CD8-positive, alpha-beta memory T cell (primary cell): ENCODE measurements at regions not wholly inside any gene's neighbourhood (a gene's known extent, or its start where the extent isn't known, plus 50 kb on each side); places are given as distances from the start of the nearest gene placed in this dataset.

ENCODE experiments used
- CTCF ChIA-PET: fragments of 350-600 bp; sonication (Branson Sonifier 250); formaldehyde crosslinking; loops from one replicate; lab custom pipeline; 2021; ENCODE audit warnings: antibody characterized with exemption; lab: Charles Lee
- POLR2A ChIA-PET: fragments of 350-600 bp; sonication (Branson Sonifier 250); formaldehyde crosslinking; loops from one replicate; lab custom pipeline; 2021; ENCODE audit warnings: antibody characterized with exemption; lab: Charles Lee
- DNase-seq, 5 donors: peaks; one replicate each; pipeline versions ENCODE4 v3.0.0 to v3.0.0-alpha.2; 2020 to 2022; ENCODE audit warnings: mixed read lengths in 1 of 5
- H3K27ac ChIP-seq: one replicate; pipeline ENCODE4 v1.7.0; 2013; ENCODE audit warnings: low read depth, mild to moderate bottlenecking, low read length, moderate library complexity
- H3K27me3 ChIP-seq: 2 replicates; pipeline ENCODE4 v1.7.0; 2013; ENCODE audit warnings: low read length, mild to moderate bottlenecking; ENCODE audit not compliant: insufficient read depth, poor library complexity, severe bottlenecking
- H3K36me3 ChIP-seq: 2 replicates; pipeline ENCODE4 v1.7.0; 2013; ENCODE audit warnings: mild to moderate bottlenecking, low read length, moderate library complexity; ENCODE audit not compliant: insufficient read depth
- H3K4me1 ChIP-seq: 2 replicates; pipeline ENCODE4 v1.7.0; 2013; ENCODE audit warnings: mild to moderate bottlenecking, low read length, moderate library complexity; ENCODE audit not compliant: insufficient read depth
- H3K4me3 ChIP-seq: 2 replicates; pipeline ENCODE4 v1.7.0; 2013; ENCODE audit warnings: mild to moderate bottlenecking, low read length
- H3K9me3 ChIP-seq: 2 replicates; pipeline ENCODE4 v1.7.0; 2013; ENCODE audit warnings: mild to moderate bottlenecking, low read length
- H3K27ac Mint-ChIP-seq, 8 donors: one replicate each; pipeline ENCODE4 v1.8.0; 2020 to 2021; ENCODE audit warnings: mixed read lengths in 8 of 8, mild to moderate bottlenecking in 6 of 8, inconsistent platforms in 3 of 8, moderate library complexity in 3 of 8
- H3K27me3 Mint-ChIP-seq, 2 donors: one replicate each; pipeline ENCODE4 v1.8.0; 2020 to 2021; ENCODE audit warnings: mixed read lengths in 2 of 2, mild to moderate bottlenecking in 1 of 2, moderate library complexity in 1 of 2
- H3K36me3 Mint-ChIP-seq, 3 donors: one replicate each; pipeline ENCODE4 v1.8.0; 2020 to 2021; ENCODE audit warnings: mixed read lengths in 3 of 3, inconsistent platforms in 1 of 3, mild to moderate bottlenecking in 1 of 3
- H3K4me1 Mint-ChIP-seq, 3 donors: one replicate each; pipeline ENCODE4 v1.8.0; 2020 to 2021; ENCODE audit warnings: mixed read lengths in 3 of 3, inconsistent platforms in 1 of 3, mild to moderate bottlenecking in 1 of 3
- H3K4me3 Mint-ChIP-seq, 7 donors: one replicate each; pipeline ENCODE4 v1.8.0; 2020 to 2021; ENCODE audit warnings: mixed read lengths in 7 of 7, mild to moderate bottlenecking in 6 of 7, moderate library complexity in 4 of 7, inconsistent platforms in 2 of 7
- H3K9me3 Mint-ChIP-seq, 5 donors: one replicate each; pipeline ENCODE4 v1.8.0; 2020 to 2022; ENCODE audit warnings: mixed read lengths in 5 of 5, mild to moderate bottlenecking in 3 of 5, moderate library complexity in 2 of 5, inconsistent platforms in 1 of 5

DNA sequence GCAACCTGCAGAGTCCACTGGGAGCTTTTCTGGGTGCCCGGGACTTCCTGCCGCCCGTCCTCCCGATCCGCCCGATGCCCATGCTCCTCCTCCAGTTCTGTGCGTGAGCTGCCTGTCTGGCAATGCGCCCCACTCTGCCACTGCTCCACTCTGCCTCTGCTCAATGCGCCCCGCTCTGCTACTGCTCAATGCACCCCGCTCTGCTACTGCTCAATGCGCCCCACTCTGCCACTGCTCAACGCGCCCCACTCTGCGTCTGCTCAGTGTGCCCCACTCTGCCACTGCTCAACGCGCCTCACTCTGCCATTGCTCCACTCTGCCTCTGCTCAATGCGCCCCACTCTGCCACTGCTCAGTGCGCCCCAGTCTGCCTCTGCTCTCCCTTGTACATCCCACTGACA is 436.0 kb downstream of the NR2F1-AS1 start:
- Histone ChIP-seq H3K27ac (no peak overlapping the region), H3K36me3 (no peaks in the 10 kb centered on the region), H3K27me3 (no peaks in the 10 kb centered on the region), H3K9me3 (no peaks in the 10 kb centered on the region), H3K4me3 (no peak overlapping the region), H3K4me1 (no peaks in the 10 kb centered on the region)
- no peaks in the 10 kb centered on the region for H3K27me3 Mint-ChIP-seq
- H3K4me3 Mint-ChIP-seq: no peak overlapping the region
- H3K9me3 Mint-ChIP-seq: peaks cover 0 to 8% (median 2%) of the 10 kb centered on the region in 5 donors
- CTCF ChIA-PET: no interaction called here
- no peaks in the 10 kb centered on the region for H3K4me1 Mint-ChIP-seq
- POLR2A ChIA-PET: no interaction called here
- no peak overlapping the region for H3K27ac Mint-ChIP-seq
- no peak for DNase-seq
- H3K36me3 Mint-ChIP-seq: no peaks in the 10 kb centered on the region

DNA sequence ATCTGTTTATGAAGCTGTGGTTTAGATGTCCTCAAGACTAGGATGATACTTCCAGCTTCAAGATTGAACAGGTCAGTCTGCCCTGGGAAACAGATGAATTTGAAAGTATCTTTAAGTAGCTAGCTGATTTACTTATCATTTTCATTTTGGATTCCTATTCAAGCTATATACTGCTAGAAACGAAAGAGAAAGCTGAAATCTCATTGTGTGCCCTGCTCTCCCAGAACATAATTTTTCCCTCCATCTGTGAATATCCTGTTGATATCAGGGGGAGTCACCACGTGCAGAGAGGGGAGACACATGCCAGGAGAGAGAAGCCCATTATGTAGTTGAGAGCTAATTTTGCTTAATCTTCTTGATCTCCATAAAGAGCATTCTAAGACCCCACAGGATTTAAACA is 439.1 kb downstream of the NR2F1-AS1 start:
- Histone ChIP-seq H3K4me1 (no peaks in the 10 kb centered on the region), H3K9me3 (no peaks in the 10 kb centered on the region), H3K27ac (no peak overlapping the region), H3K36me3 (no peaks in the 10 kb centered on the region), H3K27me3 (no peaks in the 10 kb centered on the region), H3K4me3 (no peak overlapping the region)
- H3K27ac Mint-ChIP-seq: no peak overlapping the region
- DNase-seq: no peak
- H3K27me3 Mint-ChIP-seq: no peaks in the 10 kb centered on the region
- H3K4me3 Mint-ChIP-seq: no peak overlapping the region
- H3K9me3 Mint-ChIP-seq: peaks cover 2 to 8% (median 2%) of the 10 kb centered on the region in 5 donors
- H3K36me3 Mint-ChIP-seq: no peaks in the 10 kb centered on the region
- ChIA-PET POLR2A (no interaction called here), CTCF (no interaction called here)
- H3K4me1 Mint-ChIP-seq: no peaks in the 10 kb centered on the region

- Mint-ChIP-seq H3K4me3 (peak overlapping the region in 1 of 7 donors; percentile 0), H3K27ac (no peak overlapping the region), H3K36me3 (no peaks in the 10 kb centered on the region), H3K27me3 (peaks cover 0 to 1% of the 10 kb centered on the region in 2 donors), H3K9me3 (no peaks in the 10 kb centered on the region), H3K4me1 (no peaks in the 10 kb centered on the region)
- H3K4me1 ChIP-seq: no peaks in the 10 kb centered on the region
- H3K9me3 ChIP-seq: no peaks in the 10 kb centered on the region
- no peak overlapping the region for H3K27ac ChIP-seq
- no peak for DNase-seq
- ChIA-PET POLR2A (no interaction called here), CTCF (no interaction called here)
- H3K36me3 ChIP-seq: no peaks in the 10 kb centered on the region
- no peaks in the 10 kb centered on the region for H3K27me3 ChIP-seq
- no peak overlapping the region for H3K4me3 ChIP-seq
Observed at GRCh38 chr5:93130624-93131490, 450.2 kb downstream of the NR2F1-AS1 start.

DNA sequence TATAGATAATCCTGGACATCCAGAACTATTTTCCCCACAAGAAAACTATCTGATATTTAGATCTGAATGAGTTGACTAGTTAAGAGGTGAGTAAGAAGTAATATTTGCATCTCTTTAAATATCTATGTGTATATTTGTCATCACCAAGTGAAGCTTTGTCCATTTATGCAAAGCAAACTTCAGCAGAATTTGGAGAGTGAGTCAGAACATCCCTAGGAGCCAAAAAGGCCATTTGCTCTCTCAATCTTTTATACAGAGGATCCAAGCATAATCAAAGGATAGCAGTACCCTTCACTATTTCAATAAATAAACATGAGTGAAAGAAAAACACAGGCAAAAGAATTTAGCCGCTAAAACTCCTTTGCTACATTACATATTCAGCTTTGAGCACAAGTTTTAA is 454.4 kb downstream of the NR2F1-AS1 start:
- Mint-ChIP-seq H3K36me3 (no peaks in the 10 kb centered on the region), H3K4me1 (no peaks in the 10 kb centered on the region), H3K27me3 (peaks cover 0 to 2% of the 10 kb centered on the region in 2 donors), H3K9me3 (peaks cover 0 to 3% (median 0%) of the 10 kb centered on the region in 5 donors), H3K4me3 (no peak overlapping the region), H3K27ac (no peak overlapping the region)
- Histone ChIP-seq H3K4me1 (no peaks in the 10 kb centered on the region), H3K27me3 (no peaks in the 10 kb centered on the region), H3K27ac (no peak overlapping the region), H3K4me3 (no peak overlapping the region), H3K36me3 (no peaks in the 10 kb centered on the region), H3K9me3 (no peaks in the 10 kb centered on the region)
- POLR2A ChIA-PET: no interaction called here
- no peak for DNase-seq
- CTCF ChIA-PET: no interaction called here

DNA sequence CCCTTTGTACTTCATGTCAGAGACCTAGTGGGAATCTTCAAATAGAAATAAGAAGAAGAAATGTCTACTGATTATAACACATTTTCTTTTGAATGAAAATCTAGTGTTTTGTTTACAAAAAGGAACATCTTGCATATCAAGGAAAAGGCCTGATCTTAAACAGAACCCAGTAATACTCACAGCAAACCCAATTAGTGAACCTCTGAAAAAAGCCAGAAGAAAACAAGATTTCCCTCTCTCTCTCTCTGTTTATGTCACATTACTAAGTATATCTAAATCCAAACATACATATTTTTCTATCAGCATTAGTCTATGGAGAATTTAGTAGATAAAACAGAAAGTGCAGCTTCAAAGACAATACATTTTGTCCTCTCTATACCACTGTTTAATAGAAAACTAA is 457.9 kb downstream of the NR2F1-AS1 start:
- H3K27ac Mint-ChIP-seq: no peak overlapping the region
- DNase-seq: no peak
- Histone ChIP-seq H3K4me1 (no peaks in the 10 kb centered on the region), H3K4me3 (no peak overlapping the region), H3K36me3 (no peaks in the 10 kb centered on the region), H3K27ac (no peak overlapping the region), H3K27me3 (no peaks in the 10 kb centered on the region), H3K9me3 (no peaks in the 10 kb centered on the region)
- CTCF ChIA-PET: no interaction called here
- no peaks in the 10 kb centered on the region for H3K36me3 Mint-ChIP-seq
- H3K9me3 Mint-ChIP-seq: peaks cover 0 to 3% (median 0%) of the 10 kb centered on the region in 5 donors
- POLR2A ChIA-PET: no interaction called here
- peaks cover 0 to 2% of the 10 kb centered on the region in 2 donors for H3K27me3 Mint-ChIP-seq
- H3K4me1 Mint-ChIP-seq: no peaks in the 10 kb centered on the region
- no peak overlapping the region for H3K4me3 Mint-ChIP-seq

GRCh38 chr5:93122446-93122845 is 458.6 kb downstream of the NR2F1-AS1 start:
- CTCF ChIA-PET: no interaction called here
- Histone ChIP-seq H3K27me3 (no peaks in the 10 kb centered on the region), H3K4me3 (no peak overlapping the region), H3K4me1 (no peaks in the 10 kb centered on the region), H3K9me3 (no peaks in the 10 kb centered on the region), H3K27ac (no peak overlapping the region), H3K36me3 (no peaks in the 10 kb centered on the region)
- peaks cover 0 to 3% (median 0%) of the 10 kb centered on the region in 5 donors for H3K9me3 Mint-ChIP-seq
- H3K4me3 Mint-ChIP-seq: no peak overlapping the region
- no peaks in the 10 kb centered on the region for H3K36me3 Mint-ChIP-seq
- H3K4me1 Mint-ChIP-seq: no peaks in the 10 kb centered on the region
- H3K27ac Mint-ChIP-seq: no peak overlapping the region
- H3K27me3 Mint-ChIP-seq: peaks cover 0 to 2% of the 10 kb centered on the region in 2 donors
- POLR2A ChIA-PET: no interaction called here
- DNase-seq: no peak

DNA sequence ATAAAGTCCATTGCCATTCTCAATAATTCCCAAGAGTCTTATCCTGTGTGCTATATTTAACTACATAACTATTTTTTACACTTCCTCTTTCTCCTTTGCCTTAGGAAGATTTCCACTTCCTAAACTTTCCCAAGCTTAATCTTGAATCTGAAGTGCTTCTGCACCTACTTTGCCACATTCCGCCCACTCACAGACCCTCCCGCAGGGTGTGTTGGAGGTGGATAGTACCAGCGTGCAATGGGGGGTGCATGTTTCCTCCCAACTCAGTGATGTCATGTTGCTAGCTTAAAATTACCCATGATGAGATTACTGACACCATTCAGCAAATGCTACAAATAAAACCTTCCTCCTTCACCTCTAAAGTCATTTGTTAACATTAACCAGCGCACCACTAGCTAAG is 460.2 kb downstream of the NR2F1-AS1 start:
- ChIA-PET POLR2A (no interaction called here), CTCF (no interaction called here)
- Mint-ChIP-seq H3K9me3 (peaks cover 0 to 3% (median 0%) of the 10 kb centered on the region in 5 donors), H3K27me3 (peaks cover 0 to 2% of the 10 kb centered on the region in 2 donors), H3K36me3 (no peaks in the 10 kb centered on the region), H3K27ac (no peak overlapping the region), H3K4me3 (no peak overlapping the region), H3K4me1 (no peaks in the 10 kb centered on the region)
- Histone ChIP-seq H3K4me1 (no peaks in the 10 kb centered on the region), H3K4me3 (no peak overlapping the region), H3K9me3 (no peaks in the 10 kb centered on the region), H3K36me3 (no peaks in the 10 kb centered on the region), H3K27me3 (no peaks in the 10 kb centered on the region), H3K27ac (no peak overlapping the region)
- DNase-seq: no peak

- POLR2A ChIA-PET: no interaction called here
- H3K9me3 ChIP-seq: no peaks in the 10 kb centered on the region
Observed at GRCh38 chr5:93120051-93120450, 461.0 kb downstream of the NR2F1-AS1 start.

More at GRCh38 chr5:93120051-93120450, 461.0 kb downstream of the NR2F1-AS1 start:
- Histone ChIP-seq H3K36me3 (no peaks in the 10 kb centered on the region), H3K4me1 (no peaks in the 10 kb centered on the region), H3K27ac (no peak overlapping the region), H3K27me3 (no peaks in the 10 kb centered on the region), H3K4me3 (no peak overlapping the region)
- no peak for DNase-seq
- Mint-ChIP-seq H3K4me3 (no peak overlapping the region), H3K4me1 (no peaks in the 10 kb centered on the region), H3K27me3 (peaks cover 0 to 2% of the 10 kb centered on the region in 2 donors), H3K27ac (no peak overlapping the region), H3K36me3 (no peaks in the 10 kb centered on the region), H3K9me3 (peaks cover 0 to 2% (median 0%) of the 10 kb centered on the region in 5 donors)
- CTCF ChIA-PET: no interaction called here
